ENCODE measurements at regions not wholly inside any gene's neighbourhood (a gene's known extent, or its start where the extent isn't known, plus 50 kb on each side); places are given as distances from the start of the nearest gene placed in this dataset.
A peak's percentile ranks its signal among the peaks of the same experiment; 100 is the strongest.

- H3K27ac Mint-ChIP-seq, result no peak overlapping the region
- H3K4me3 Mint-ChIP-seq, result no peak overlapping the region
- ATAC-seq (replicated peaks) (no peak), DNase-seq (no peak)
- no peaks in the 10 kb centered on the region for H3K9me3 Mint-ChIP-seq
- no peaks in the 10 kb centered on the region for H3K4me1 Mint-ChIP-seq (ENCODE audit: low read depth in 2 of 2)
- H3K36me3 Mint-ChIP-seq (ENCODE audit: insufficient read depth), result no peaks in the 10 kb centered on the region
- H3K27me3 Mint-ChIP-seq, result peaks cover 15 to 50% of the 10 kb centered on the region in 2 donors
Observed at GRCh38 chr4:153140294-153140693, 63.9 kb upstream of the TRIM2 start.

GRCh38 chr4:153141238-153141637 lies 63.0 kb upstream of the TRIM2 start:
- ATAC-seq (replicated peaks) (no peak), DNase-seq (no peak)
- Mint-ChIP-seq H3K4me3 (no peak overlapping the region), H3K36me3 (ENCODE audit: insufficient read depth) (no peaks in the 10 kb centered on the region), H3K27me3 (peaks cover 15 to 50% of the 10 kb centered on the region in 2 donors), H3K27ac (no peak overlapping the region), H3K9me3 (no peaks in the 10 kb centered on the region), H3K4me1 (ENCODE audit: low read depth in 2 of 2) (no peaks in the 10 kb centered on the region)

GRCh38 chr4:153142700-153143438 lies 61.4 kb upstream of the TRIM2 start:
- Mint-ChIP-seq H3K9me3 (no peaks in the 10 kb centered on the region), H3K27ac (no peak overlapping the region), H3K27me3 (peaks cover 21 to 35% of the 10 kb centered on the region in 2 donors), H3K36me3 (ENCODE audit: insufficient read depth) (no peaks in the 10 kb centered on the region), H3K4me3 (no peak overlapping the region), H3K4me1 (ENCODE audit: low read depth in 2 of 2) (no peaks in the 10 kb centered on the region)
- ATAC-seq (replicated peaks) (peak; percentile 46), DNase-seq (peak; percentile 14 to 33 (median 15))

GRCh38 chr4:153143527-153144348 lies 60.5 kb upstream of the TRIM2 start:
- ATAC-seq (replicated peaks) (no peak), DNase-seq (no peak)
- H3K4me3 Mint-ChIP-seq, result no peak overlapping the region
- no peaks in the 10 kb centered on the region for H3K9me3 Mint-ChIP-seq
- H3K4me1 Mint-ChIP-seq (ENCODE audit: low read depth in 2 of 2), result no peaks in the 10 kb centered on the region
- peaks cover 22 to 30% of the 10 kb centered on the region in 2 donors for H3K27me3 Mint-ChIP-seq
- H3K36me3 Mint-ChIP-seq (ENCODE audit: insufficient read depth), result no peaks in the 10 kb centered on the region
- H3K27ac Mint-ChIP-seq, result no peak overlapping the region

- Mint-ChIP-seq H3K27me3 (peaks cover 16 to 23% of the 10 kb centered on the region in 2 donors), H3K9me3 (no peaks in the 10 kb centered on the region)
Observed at GRCh38 chr4:153146031-153146430, 58.2 kb upstream of the TRIM2 start.

GRCh38 chr4:153146961-153147360 lies 57.3 kb upstream of the TRIM2 start:
- no peaks in the 10 kb centered on the region for H3K9me3 Mint-ChIP-seq
- DNase-seq (no peak), ATAC-seq (replicated peaks) (no peak)
- H3K4me3 Mint-ChIP-seq, result no peak overlapping the region
- H3K4me1 Mint-ChIP-seq (ENCODE audit: low read depth in 2 of 2), result no peaks in the 10 kb centered on the region
- H3K27me3 Mint-ChIP-seq, result peaks cover 16 to 31% of the 10 kb centered on the region in 2 donors
- H3K27ac Mint-ChIP-seq, result no peak overlapping the region
- H3K36me3 Mint-ChIP-seq (ENCODE audit: insufficient read depth), result no peaks in the 10 kb centered on the region

More at GRCh38 chr4:153146031-153146430, 58.2 kb upstream of the TRIM2 start:
- Mint-ChIP-seq H3K27ac (no peak overlapping the region), H3K4me3 (no peak overlapping the region), H3K4me1 (ENCODE audit: low read depth in 2 of 2) (no peaks in the 10 kb centered on the region), H3K36me3 (ENCODE audit: insufficient read depth) (no peaks in the 10 kb centered on the region)
- no peak for DNase-seq
- no peak for ATAC-seq (replicated peaks)

- ATAC-seq (replicated peaks) (no peak), DNase-seq (no peak)
- H3K9me3 Mint-ChIP-seq, result no peaks in the 10 kb centered on the region
- H3K27ac Mint-ChIP-seq, result no peak overlapping the region
- peaks cover 25 to 41% of the 10 kb centered on the region in 2 donors for H3K27me3 Mint-ChIP-seq
- no peaks in the 10 kb centered on the region for H3K36me3 Mint-ChIP-seq (ENCODE audit: insufficient read depth)
- peaks cover 13 to 14% of the 10 kb centered on the region in 2 donors for H3K4me1 Mint-ChIP-seq (ENCODE audit: low read depth in 2 of 2)
- H3K4me3 Mint-ChIP-seq, result no peak overlapping the region
Observed at GRCh38 chr4:153148791-153149190, 55.5 kb upstream of the TRIM2 start.

- peak overlapping the region in 1 of 2 donors; percentile 11 for H3K27ac Mint-ChIP-seq
- H3K4me1 Mint-ChIP-seq (ENCODE audit: low read depth in 2 of 2), result peaks cover 21% of the 10 kb centered on the region in 2 donors
- H3K9me3 Mint-ChIP-seq, result no peaks in the 10 kb centered on the region
- peak overlapping the region; percentile 85 to 88 for H3K4me3 Mint-ChIP-seq
- DNase-seq (no peak), ATAC-seq (replicated peaks) (no peak)
- H3K27me3 Mint-ChIP-seq, result peaks cover 49 to 68% of the 10 kb centered on the region in 2 donors
- no peaks in the 10 kb centered on the region for H3K36me3 Mint-ChIP-seq (ENCODE audit: insufficient read depth)
Observed at GRCh38 chr4:153151535-153152455, 52.4 kb upstream of the TRIM2 start.

- peak; percentile 53 for ATAC-seq (replicated peaks)
- H3K4me1 Mint-ChIP-seq (ENCODE audit: low read depth in 2 of 2), result peaks cover 21% of the 10 kb centered on the region in 2 donors
Observed at GRCh38 chr4:153152501-153153338, 51.5 kb upstream of the TRIM2 start.

GRCh38 chr4:153153339-153153871 lies 50.8 kb upstream of the TRIM2 start:
- H3K27ac Mint-ChIP-seq, result peak overlapping the region in 1 of 2 donors; percentile 82
- H3K4me1 Mint-ChIP-seq (ENCODE audit: low read depth in 2 of 2), result peaks cover 21% of the 10 kb centered on the region in 2 donors
- no peaks in the 10 kb centered on the region for H3K36me3 Mint-ChIP-seq (ENCODE audit: insufficient read depth)
- peak overlapping the region; percentile 85 to 88 for H3K4me3 Mint-ChIP-seq
- peaks cover 63 to 69% of the 10 kb centered on the region in 2 donors for H3K27me3 Mint-ChIP-seq
- DNase-seq (peak; percentile 36 to 57 (median 37)), ATAC-seq (replicated peaks) (peak; percentile 93)
- no peaks in the 10 kb centered on the region for H3K9me3 Mint-ChIP-seq

More at GRCh38 chr4:153152501-153153338, 51.5 kb upstream of the TRIM2 start:
- Mint-ChIP-seq H3K9me3 (no peaks in the 10 kb centered on the region), H3K27me3 (peaks cover 57 to 62% of the 10 kb centered on the region in 2 donors), H3K27ac (peak overlapping the region in 1 of 2 donors; percentile 82), H3K36me3 (ENCODE audit: insufficient read depth) (no peaks in the 10 kb centered on the region), H3K4me3 (peak overlapping the region; percentile 85 to 88)
- DNase-seq, result peak in 2 of 3 experiments; percentile 31 to 37

- Mint-ChIP-seq H3K9me3 (no peaks in the 10 kb centered on the region), H3K4me1 (ENCODE audit: low read depth in 2 of 2) (peaks cover 21% of the 10 kb centered on the region in 2 donors), H3K27ac (no peak overlapping the region), H3K27me3 (peaks cover 66 to 67% of the 10 kb centered on the region in 2 donors), H3K4me3 (peak overlapping the region; percentile 85 to 88), H3K36me3 (ENCODE audit: insufficient read depth) (no peaks in the 10 kb centered on the region)
- ATAC-seq (replicated peaks), result no peak
- no peak for DNase-seq
Observed at GRCh38 chr4:153154007-153154975, 50.0 kb upstream of the TRIM2 start.
